A673 (cell line): ENCODE measurements at regions not wholly inside any gene's neighbourhood (a gene's known extent, or its start where the extent isn't known, plus 50 kb on each side); places are given as distances from the start of the nearest gene placed in this dataset.

Experiments
- BruUV-seq: library from RNA; stranded (reverse); fragments of 400-500 nt; replicated peaks from 2 replicates; lab custom pipeline; 2021; lab: Mats Ljungman, UMichigan
- CTCF ChIA-PET: fragments of 300-600 bp; sonication (Branson Sonifier 250); formaldehyde crosslinking; loops from one replicate; lab custom pipeline; 2022; ENCODE audit warnings: antibody characterized with exemption; lab: Charles Lee
- POLR2A ChIA-PET: fragments of 300-600 bp; sonication (Branson Sonifier 250); formaldehyde crosslinking; loops from one replicate; lab custom pipeline; 2022; ENCODE audit warnings: antibody characterized with exemption; ENCODE audit not compliant: low non-redundant PET; lab: Charles Lee
- DNase-seq: peaks from one replicate; pipeline ENCODE4 v3.0.0-alpha.2; 2015; ENCODE audit warnings: low spot score
- H3K27ac ChIP-seq: fragments of 200-600 bp; sonication (generic); 2 replicates; pipeline ENCODE4 v1.5.1; 2016; ENCODE audit warnings: mixed run types, low read depth, mild to moderate bottlenecking, mixed read lengths, antibody characterized with exemption, low read length; ENCODE audit not compliant: poor library complexity, severe bottlenecking
- H3K27me3 ChIP-seq: fragments of 200-600 bp; sonication (generic); replicated peaks from 2 replicates; pipeline ENCODE4 v1.6.1; 2017; ENCODE audit warnings: mixed run types, low read depth, mild to moderate bottlenecking, mixed read lengths, antibody characterized with exemption, low read length; ENCODE audit not compliant: insufficient read depth, poor library complexity
- H3K36me3 ChIP-seq: fragments of 200-600 bp; sonication (generic); 2 replicates; pipeline ENCODE4 v1.6.1; 2016; ENCODE audit warnings: mixed run types, mild to moderate bottlenecking, mixed read lengths, antibody characterized with exemption, low read length; ENCODE audit not compliant: insufficient read depth, poor library complexity, severe bottlenecking
- H3K4me1 ChIP-seq: fragments of 200-600 bp; sonication (generic); 2 replicates; pipeline ENCODE4 v1.6.1; 2017; ENCODE audit warnings: mixed run types, mild to moderate bottlenecking, mixed read lengths, antibody characterized with exemption, low read length; ENCODE audit not compliant: insufficient read depth, poor library complexity, severe bottlenecking
- H3K4me3 ChIP-seq: fragments of 200-600 bp; sonication (generic); 2 replicates; pipeline ENCODE4 v1.5.1; 2016; ENCODE audit warnings: low read depth, mixed run types, mild to moderate bottlenecking, mixed read lengths, low read length; ENCODE audit not compliant: poor library complexity, severe bottlenecking
- H3K9me3 ChIP-seq: fragments of 200-600 bp; sonication (generic); 2 replicates; pipeline ENCODE4 v1.6.1; 2016; ENCODE audit warnings: mixed run types, low read depth, mild to moderate bottlenecking, mixed read lengths, antibody characterized with exemption, low read length; ENCODE audit not compliant: poor library complexity, severe bottlenecking
- EZH2 ChIP-seq: fragments of 200-600 bp; sonication (generic); IDR thresholded peaks from 2 replicates; pipeline ENCODE4 v1.6.1; 2017; ENCODE audit warnings: borderline replicate concordance, low read depth, mild to moderate bottlenecking, mixed read lengths, antibody characterized with exemption, low read length; ENCODE audit not compliant: poor library complexity, severe bottlenecking
- intact Hi-C: fragments of 100-400 bp; cut with micrococcal nuclease; formaldehyde crosslinking; loops from one replicate; pipeline ENCODE4 v1.10.0; 2022; ENCODE audit not compliant: unreplicated experiment
- TF ChIP-seq, protein P1 (sequence below): fragments of 300-800, 200-600 bp; sonication (generic); conservative IDR thresholded peaks from 2 replicates; pipeline ENCODE4 v1.5.1; 2017; ENCODE audit warnings: low read depth, mild to moderate bottlenecking, antibody characterized with exemption, low read length, moderate library complexity, mixed read lengths

- H3K27me3 ChIP-seq: no peaks in the 10 kb centered on the region
- TF ChIP-seq, protein P1, sequence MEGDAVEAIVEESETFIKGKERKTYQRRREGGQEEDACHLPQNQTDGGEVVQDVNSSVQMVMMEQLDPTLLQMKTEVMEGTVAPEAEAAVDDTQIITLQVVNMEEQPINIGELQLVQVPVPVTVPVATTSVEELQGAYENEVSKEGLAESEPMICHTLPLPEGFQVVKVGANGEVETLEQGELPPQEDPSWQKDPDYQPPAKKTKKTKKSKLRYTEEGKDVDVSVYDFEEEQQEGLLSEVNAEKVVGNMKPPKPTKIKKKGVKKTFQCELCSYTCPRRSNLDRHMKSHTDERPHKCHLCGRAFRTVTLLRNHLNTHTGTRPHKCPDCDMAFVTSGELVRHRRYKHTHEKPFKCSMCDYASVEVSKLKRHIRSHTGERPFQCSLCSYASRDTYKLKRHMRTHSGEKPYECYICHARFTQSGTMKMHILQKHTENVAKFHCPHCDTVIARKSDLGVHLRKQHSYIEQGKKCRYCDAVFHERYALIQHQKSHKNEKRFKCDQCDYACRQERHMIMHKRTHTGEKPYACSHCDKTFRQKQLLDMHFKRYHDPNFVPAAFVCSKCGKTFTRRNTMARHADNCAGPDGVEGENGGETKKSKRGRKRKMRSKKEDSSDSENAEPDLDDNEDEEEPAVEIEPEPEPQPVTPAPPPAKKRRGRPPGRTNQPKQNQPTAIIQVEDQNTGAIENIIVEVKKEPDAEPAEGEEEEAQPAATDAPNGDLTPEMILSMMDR: peak; percentile 59
- no peak for TF ChIP-seq EZH2
- no peak overlapping the region for H3K4me3 ChIP-seq
- ChIA-PET CTCF (no interaction called here), POLR2A (no interaction called here)
- no peaks in the 10 kb centered on the region for H3K4me1 ChIP-seq
- BruUV-seq: no TSS peak
- intact Hi-C loops: loop anchor here (5.0 kb wide), 1 partner anchor 350 kb away; no protein-coding TSS in a partner anchor
- H3K36me3 ChIP-seq: no peaks in the 10 kb centered on the region
- H3K9me3 ChIP-seq: no peaks in the 10 kb centered on the region
- H3K27ac ChIP-seq: no peak overlapping the region
- peak; percentile 35 for DNase-seq
These were observed 652.5 kb upstream of the EPHA7 start for GRCh38 chr6:94071835-94072234.

DNA sequence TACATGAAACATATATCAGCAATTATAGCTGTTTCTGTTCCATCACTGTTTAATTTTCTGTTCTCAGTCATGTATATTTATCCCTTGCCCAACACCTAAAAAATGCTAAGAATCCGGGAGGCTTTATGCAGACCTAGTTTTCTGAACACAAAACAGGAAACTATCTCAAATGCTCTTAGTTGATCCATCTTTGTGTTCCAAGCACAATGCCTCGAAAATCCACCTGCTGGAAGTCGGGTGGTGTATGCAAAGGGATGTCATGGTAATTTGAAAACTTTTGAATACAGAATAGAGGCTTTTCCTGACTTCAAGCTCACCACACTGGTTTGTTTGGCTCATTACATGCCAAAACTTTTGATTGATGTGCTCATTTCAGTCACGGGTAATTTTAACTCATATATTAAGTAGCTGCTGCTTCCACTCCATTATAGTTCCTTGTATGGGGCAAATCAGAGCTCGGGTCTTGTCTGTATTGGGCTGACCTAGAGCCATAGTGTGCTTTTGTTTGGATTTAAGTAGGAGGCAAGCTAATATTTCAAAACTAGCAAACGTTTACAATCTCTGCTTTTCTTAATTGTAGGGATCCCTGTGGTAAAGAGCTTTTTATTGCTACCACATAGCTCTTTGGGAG is 646.5 kb upstream of the EPHA7 start:
- no peak overlapping the region for H3K27ac ChIP-seq
- no peaks in the 10 kb centered on the region for H3K9me3 ChIP-seq
- H3K4me3 ChIP-seq: no peak overlapping the region
- DNase-seq: peak; percentile 88
- intact Hi-C loops: loop anchor here (5.0 kb wide), 1 partner anchor 411 kb away; no protein-coding TSS in a partner anchor
- CTCF ChIA-PET: no interaction called here
- no peaks in the 10 kb centered on the region for H3K36me3 ChIP-seq
- POLR2A ChIA-PET: no interaction called here
- peaks cover 16% of the 10 kb centered on the region for H3K4me1 ChIP-seq
- no peaks in the 10 kb centered on the region for H3K27me3 ChIP-seq
- no peak for TF ChIP-seq EZH2
- TF ChIP-seq, protein P1: no peak
- no TSS peak for BruUV-seq

GRCh38 chr6:94052749-94053148 is 633.4 kb upstream of the EPHA7 start:
- CTCF ChIA-PET: interaction anchor here (0.7 kb wide), 1 partner anchor 919 kb away, joined by 10 read pairs; no protein-coding TSS in a partner anchor
- BruUV-seq: no TSS peak

More at GRCh38 chr6:94052749-94053148, 633.4 kb upstream of the EPHA7 start:
- Histone ChIP-seq H3K4me3 (no peak overlapping the region), H3K9me3 (no peaks in the 10 kb centered on the region), H3K27ac (no peak overlapping the region), H3K4me1 (peaks cover 10% of the 10 kb centered on the region), H3K27me3 (no peaks in the 10 kb centered on the region), H3K36me3 (no peaks in the 10 kb centered on the region)
- DNase-seq: peak; percentile 12
- intact Hi-C loops: loop anchor here (10.0 kb wide), 1 partner anchor 628 kb away; no protein-coding TSS in a partner anchor
- no peak for TF ChIP-seq EZH2
- TF ChIP-seq, protein P1: peak; percentile 26; the same call in 1 of the 2 replicates
- POLR2A ChIA-PET: no interaction called here
